Activated CD4-positive, alpha-beta T cell treated with anti-CD3 and anti-CD28 coated beads, Interleukin-2, amount 50 U/mL, for 24 hours (primary cell): ENCODE measurements at regions not wholly inside any gene's neighbourhood (a gene's known extent, or its start where the extent isn't known, plus 50 kb on each side); places are given as distances from the start of the nearest gene placed in this dataset.
"Not testable (repeated sequence)": the region's sequence is repeated elsewhere in the genome, so short reads cannot be mapped to it uniquely, and the experiment has no call there.

ENCODE experiments used
- DNase-seq, 2 donors: peaks; one replicate each; pipeline ENCODE4 v3.0.0-alpha.2; 2020; ENCODE audit warnings: low read depth in 1 of 2, low spot score in 1 of 2

DNA sequence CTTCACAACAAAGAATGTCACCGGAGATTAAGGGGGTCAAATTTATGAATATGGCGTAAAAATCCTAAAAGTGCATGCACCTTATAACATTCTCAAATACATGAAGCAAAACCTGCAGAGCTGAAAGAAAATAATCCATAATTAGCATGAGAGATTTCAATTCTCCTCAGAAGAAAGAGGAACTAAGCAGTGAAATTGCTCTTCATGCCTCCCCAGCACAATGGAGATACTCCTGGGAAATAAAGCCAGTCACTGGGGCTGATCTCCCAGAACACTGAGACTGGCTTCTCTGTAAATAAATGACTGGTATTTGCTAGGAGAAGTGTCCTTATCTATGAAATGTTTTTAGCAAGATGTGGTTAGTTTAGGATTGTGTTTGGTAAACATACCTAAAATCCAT lies 68.1 kb downstream of the GOLGA6L6 start:
- not testable (repeated sequence) for DNase-seq

DNA sequence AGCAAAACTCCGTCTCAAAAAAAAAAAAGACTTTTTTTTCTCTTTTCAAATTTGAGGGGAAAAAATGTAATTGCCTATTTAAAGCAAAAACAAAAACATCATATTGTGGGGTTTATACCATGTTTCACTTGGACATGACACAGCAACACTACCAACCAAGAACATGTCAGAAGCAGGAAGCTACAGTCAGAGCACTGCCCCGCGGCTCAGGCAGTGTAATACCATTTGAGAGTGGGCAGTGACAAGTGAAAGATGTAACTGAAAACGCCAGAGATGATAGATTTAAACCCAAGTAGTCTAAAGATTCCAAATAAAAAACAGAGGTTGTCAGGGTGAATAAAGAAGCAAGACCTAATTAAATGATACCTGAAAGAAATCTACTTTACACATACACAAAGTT lies 68.6 kb downstream of the GOLGA6L6 start:
- not testable (repeated sequence) for DNase-seq

DNA sequence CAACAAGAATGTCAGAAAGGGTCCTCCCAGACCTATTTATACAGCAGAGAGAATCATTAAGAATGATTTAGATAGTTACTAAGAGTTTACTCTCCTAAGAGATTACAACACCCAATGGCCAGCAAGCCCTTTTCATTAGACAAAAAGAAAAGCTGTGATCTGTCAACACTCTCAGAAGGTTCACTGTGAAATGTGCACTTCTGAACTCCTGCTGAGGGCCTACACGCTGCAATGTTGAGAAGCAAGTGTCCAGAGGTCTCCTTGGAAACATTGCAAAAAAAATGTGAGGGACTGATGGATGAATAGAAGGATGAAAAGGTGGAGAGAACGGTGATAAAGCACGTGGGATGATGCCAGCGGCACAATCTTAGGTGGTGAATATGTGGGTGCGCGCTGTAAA lies 70.8 kb downstream of the GOLGA6L6 start:
- not testable (repeated sequence) for DNase-seq

DNA sequence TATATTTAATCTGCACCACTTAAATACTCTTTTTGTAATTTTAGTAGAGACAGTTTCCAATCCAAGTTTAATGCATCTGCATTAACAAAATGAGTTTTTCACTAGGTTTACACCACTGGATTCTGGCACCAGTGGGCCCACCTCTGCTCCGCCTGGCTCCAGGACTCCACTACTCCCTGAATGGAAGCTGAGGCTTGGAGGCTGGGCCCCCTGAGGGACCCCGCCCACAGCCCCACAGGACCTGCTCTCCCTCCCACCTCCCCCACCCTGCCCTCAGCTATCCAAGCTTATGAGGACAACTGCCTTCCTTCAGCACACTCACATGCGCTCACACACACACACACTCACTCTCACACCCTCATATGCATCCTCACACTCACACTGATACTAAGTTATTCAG lies 100.5 kb downstream of the GOLGA6L6 start:
- DNase-seq, result not testable (repeated sequence)

GRCh38 chr15:20440390-20440789 lies 101.2 kb downstream of the GOLGA6L6 start:
- DNase-seq, result not testable (repeated sequence)

- DNase-seq, result not testable (repeated sequence)
Measured at GRCh38 chr15:20439111-20439510, 102.5 kb downstream of the GOLGA6L6 start.

DNA sequence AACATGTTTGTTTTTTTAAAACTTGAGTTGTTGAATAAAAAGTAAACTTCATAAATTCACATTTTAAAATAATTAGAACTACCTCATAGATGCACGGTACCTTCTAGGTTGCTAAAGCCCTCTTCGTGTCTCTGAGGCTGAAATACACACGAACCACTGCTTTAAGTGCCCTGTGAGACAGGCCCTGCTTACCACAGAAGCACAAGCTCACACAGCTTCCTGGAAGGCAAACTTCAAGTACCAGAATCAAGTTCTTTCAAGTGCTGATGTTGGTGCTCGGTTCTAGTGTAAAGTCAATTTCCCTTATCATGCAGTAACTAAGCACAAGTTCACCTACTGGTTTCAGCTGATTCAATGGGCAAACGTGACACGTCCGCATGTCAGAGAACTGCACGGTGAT lies 103.3 kb downstream of the GOLGA6L6 start:
- not testable (repeated sequence) for DNase-seq

GRCh38 chr15:20433468-20433867 lies 108.1 kb downstream of the GOLGA6L6 start:
- DNase-seq, result not testable (repeated sequence)

DNA sequence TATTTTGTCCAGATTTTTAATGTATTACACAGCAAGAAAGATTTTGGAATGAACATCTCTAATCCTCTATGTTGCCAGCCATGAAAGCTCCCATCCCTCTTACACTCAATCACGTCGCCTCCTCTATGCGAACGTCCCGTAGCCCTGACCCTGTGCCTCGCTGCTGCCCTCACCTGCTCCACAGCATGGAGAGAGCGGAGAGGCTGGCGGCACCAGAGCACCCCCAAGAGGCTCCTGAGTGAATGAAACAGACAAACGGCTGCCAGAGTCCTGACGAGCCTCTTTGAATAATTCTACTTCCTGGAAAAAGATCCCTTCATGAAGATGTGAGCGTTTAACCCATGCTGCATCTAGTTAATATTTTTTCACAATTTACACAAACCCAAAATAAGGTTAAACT lies 111.1 kb downstream of the GOLGA6L6 start:
- not testable (repeated sequence) for DNase-seq

DNA sequence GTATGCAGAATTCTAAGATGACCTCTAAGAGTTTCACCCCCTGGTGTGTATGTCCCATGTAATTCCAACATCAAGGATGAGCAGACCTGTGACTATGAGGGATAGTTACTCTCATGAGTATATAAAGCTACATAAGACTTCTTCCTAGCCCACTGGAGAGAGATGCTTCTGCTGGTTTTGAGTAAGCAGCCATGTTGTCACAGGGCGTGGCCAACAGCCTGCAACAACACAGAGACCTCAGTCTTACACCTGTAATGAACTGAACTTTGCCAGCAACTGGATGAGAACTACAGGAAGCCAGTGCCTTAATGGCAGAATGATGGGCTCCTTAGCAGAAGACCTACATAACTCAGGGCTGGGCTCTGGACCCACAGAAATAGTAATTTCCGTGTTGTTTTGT lies 120.9 kb downstream of the GOLGA6L6 start:
- DNase-seq, result not testable (repeated sequence)

DNA sequence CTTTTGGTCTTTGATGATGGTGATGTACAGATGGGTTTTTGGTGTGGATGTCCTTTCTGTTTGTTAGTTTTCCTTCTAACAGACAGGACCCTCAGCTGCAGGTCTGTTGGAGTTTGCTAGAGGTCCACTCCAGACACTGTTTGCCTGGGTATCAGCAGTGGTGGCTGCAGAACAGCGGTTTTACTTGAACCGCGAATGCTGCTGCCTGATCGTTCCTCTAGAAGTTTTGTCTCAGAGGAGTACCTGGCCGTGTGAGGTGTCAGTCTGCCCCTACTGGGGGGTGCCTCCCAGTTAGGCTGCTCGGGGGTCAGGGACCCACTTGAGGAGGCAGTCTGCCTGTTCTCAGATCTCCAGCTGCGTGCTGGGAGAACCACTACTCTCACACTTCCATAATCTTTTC lies 125.0 kb downstream of the GOLGA6L6 start:
- not testable (repeated sequence) for DNase-seq

GRCh38 chr15:20409667-20410198 lies 131.9 kb downstream of the GOLGA6L6 start:
- DNase-seq, result not testable (repeated sequence)

GRCh38 chr15:20409247-20409646 lies 132.4 kb downstream of the GOLGA6L6 start:
- DNase-seq, result no peak

GRCh38 chr15:20407553-20407952 lies 134.0 kb downstream of the GOLGA6L6 start:
- no peak for DNase-seq

- DNase-seq, result not testable (repeated sequence)
Measured at GRCh38 chr15:20404571-20404970, 137.0 kb downstream of the GOLGA6L6 start.

DNA sequence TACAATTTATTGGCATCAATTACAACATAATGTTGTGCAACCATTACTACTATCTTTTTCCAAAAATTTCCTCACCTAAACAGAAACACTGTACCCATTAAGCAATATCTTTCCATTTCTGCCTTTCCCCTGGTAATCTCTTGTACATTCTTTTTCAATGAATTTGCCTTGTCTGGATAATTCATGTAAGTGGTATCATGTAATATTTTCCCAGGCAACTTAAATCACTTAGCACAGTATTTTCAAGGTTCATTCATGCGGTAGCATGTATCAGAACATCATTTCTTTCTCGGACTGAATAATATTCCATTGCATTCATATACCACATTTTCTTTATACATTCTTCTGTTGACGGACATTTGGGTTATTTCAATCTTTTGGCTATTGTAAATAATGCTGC lies 139.0 kb downstream of the GOLGA6L6 start:
- not testable (repeated sequence) for DNase-seq

- DNase-seq, result not testable (repeated sequence)
Measured at GRCh38 chr15:20401058-20401457, 140.5 kb downstream of the GOLGA6L6 start.

DNA sequence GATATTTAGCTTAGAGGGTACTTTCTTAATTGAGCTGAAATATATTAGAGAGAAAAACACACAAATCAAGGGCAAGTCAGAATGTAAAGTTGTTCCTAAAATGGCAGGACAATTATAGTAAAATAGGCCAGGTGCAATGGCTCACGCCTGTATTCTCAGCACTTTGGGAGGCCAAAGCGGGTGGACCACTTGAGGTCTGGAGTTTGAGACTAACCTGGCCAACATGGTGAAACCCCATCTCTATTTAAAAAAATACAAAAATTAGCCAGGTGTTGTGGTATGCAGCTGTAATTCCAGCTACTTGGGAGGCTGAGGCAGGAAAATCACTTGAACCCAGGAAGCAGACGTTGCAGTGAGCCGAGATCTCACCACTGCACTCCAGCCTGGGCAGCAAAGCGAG lies 142.9 kb downstream of the GOLGA6L6 start:
- DNase-seq, result not testable (repeated sequence)

DNA sequence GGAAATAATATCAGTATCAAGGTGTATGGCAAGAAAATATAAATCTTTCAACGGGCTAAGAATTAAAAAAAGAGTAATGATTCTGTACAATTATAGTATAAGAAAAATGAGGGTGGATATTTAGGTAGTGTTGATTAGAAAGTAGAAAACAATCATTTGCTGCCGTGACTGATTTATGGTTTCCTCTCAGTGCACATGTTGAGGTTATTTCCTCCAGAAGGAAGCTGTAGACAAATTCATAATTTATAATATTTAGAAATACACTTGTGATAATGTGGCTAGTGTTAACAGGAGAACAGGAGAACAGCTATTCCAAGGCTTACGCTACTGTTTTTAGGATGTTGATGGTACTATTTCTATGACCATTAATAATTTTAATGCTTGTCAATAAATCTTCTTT lies 153.4 kb downstream of the GOLGA6L6 start:
- not testable (repeated sequence) for DNase-seq

- DNase-seq, result no peak
Measured at GRCh38 chr15:20386198-20386597, 155.4 kb downstream of the GOLGA6L6 start.

GRCh38 chr15:20380199-20380598 lies 161.4 kb downstream of the GOLGA6L6 start:
- not testable (repeated sequence) for DNase-seq

GRCh38 chr15:20376872-20377271 lies 164.7 kb downstream of the GOLGA6L6 start:
- DNase-seq, result no peak

GRCh38 chr15:20372416-20372815 lies 169.2 kb downstream of the GOLGA6L6 start:
- DNase-seq, result not testable (repeated sequence)
